ENCODE measurements at regions not wholly inside any gene's neighbourhood (a gene's known extent, or its start where the extent isn't known, plus 50 kb on each side); places are given as distances from the start of the nearest gene placed in this dataset.

- no peaks in the 10 kb centered on the region for H3K36me3 ChIP-seq (replicated peaks in 1 of 2; ENCODE audit: insufficient read depth in 1 of 2, low read depth in 2 of 2)
- no peak for ATAC-seq
- no peaks in the 10 kb centered on the region for H3K27me3 ChIP-seq
- intact Hi-C loops (cut with DNase I) = no loop called here
- H3K4me1 ChIP-seq = no peaks in the 10 kb centered on the region
- H3K27ac ChIP-seq = no peak overlapping the region
- no peak overlapping the region for H3K4me3 ChIP-seq
- H3K9me3 ChIP-seq = no peaks in the 10 kb centered on the region
- TF ChIP-seq CTCF (IDR thresholded peaks at IDR 0.05) (no peak), POLR2A (IDR thresholded peaks at IDR 0.05) (no peak)
- no peak for DNase-seq
These were observed 288.8 kb upstream of the SASH1 start for GRCh38 chr6:148053796-148054195.

- TF ChIP-seq CTCF (IDR thresholded peaks at IDR 0.05) = no peak
- no peak for TF ChIP-seq POLR2A (IDR thresholded peaks at IDR 0.05)
- WGBS, 2 donors = 72 to 81% methylated on average over 1 of the region's 1 CpG
- no peak for DNase-seq
- no peak for ATAC-seq
- Histone ChIP-seq H3K9me3 (no peaks in the 10 kb centered on the region), H3K36me3 (replicated peaks in 1 of 2; ENCODE audit: insufficient read depth in 1 of 2, low read depth in 2 of 2) (no peaks in the 10 kb centered on the region), H3K4me1 (no peaks in the 10 kb centered on the region), H3K4me3 (no peak overlapping the region), H3K27ac (no peak overlapping the region), H3K27me3 (no peaks in the 10 kb centered on the region)
- intact Hi-C loops (cut with DNase I) = no loop called here
These were observed 288.4 kb upstream of the SASH1 start for GRCh38 chr6:148054219-148054618.

GRCh38 chr6:148055419-148055818 is 287.2 kb upstream of the SASH1 start:
- WGBS, 2 donors = 84 to 87% methylated on average over 3 of the region's 3 CpGs
- ATAC-seq (no peak), DNase-seq (no peak)
- no peak overlapping the region for H3K4me3 ChIP-seq
- intact Hi-C loops (cut with DNase I) = no loop called here
- no peak overlapping the region for H3K27ac ChIP-seq
- H3K27me3 ChIP-seq = no peaks in the 10 kb centered on the region
- TF ChIP-seq POLR2A (IDR thresholded peaks at IDR 0.05) (no peak), CTCF (IDR thresholded peaks at IDR 0.05) (no peak)
- H3K4me1 ChIP-seq = no peaks in the 10 kb centered on the region
- H3K9me3 ChIP-seq = no peaks in the 10 kb centered on the region
- no peaks in the 10 kb centered on the region for H3K36me3 ChIP-seq (replicated peaks in 1 of 2; ENCODE audit: insufficient read depth in 1 of 2, low read depth in 2 of 2)

- intact Hi-C loops (cut with DNase I) = no loop called here
These were observed 282.8 kb upstream of the SASH1 start for GRCh38 chr6:148059869-148060268.

More at GRCh38 chr6:148059869-148060268, 282.8 kb upstream of the SASH1 start:
- DNase-seq (no peak), ATAC-seq (no peak)
- H3K4me1 ChIP-seq = no peaks in the 10 kb centered on the region
- H3K27me3 ChIP-seq = no peaks in the 10 kb centered on the region
- no peaks in the 10 kb centered on the region for H3K9me3 ChIP-seq
- TF ChIP-seq CTCF (IDR thresholded peaks at IDR 0.05) = no peak
- TF ChIP-seq POLR2A (IDR thresholded peaks at IDR 0.05) = no peak
- 65% methylated on average over 1 of the region's 1 CpG; no CpG with 5 or more reads in 1 of the 2 donors for WGBS, 2 donors
- H3K27ac ChIP-seq = no peak overlapping the region
- no peaks in the 10 kb centered on the region for H3K36me3 ChIP-seq (replicated peaks in 1 of 2; ENCODE audit: insufficient read depth in 1 of 2, low read depth in 2 of 2)
- no peak overlapping the region for H3K4me3 ChIP-seq

All from body of pancreas (tissue), 4 donors.